Mucosa of descending colon (tissue), 3 donors: ENCODE measurements at regions not wholly inside any gene's neighbourhood (a gene's known extent, or its start where the extent isn't known, plus 50 kb on each side); places are given as distances from the start of the nearest gene placed in this dataset.

Experiments used
- ATAC-seq: fragments of 200-7000 bp; cut with Tn5 transposase; one replicate; pipeline ENCODE4 v1.9.1; 2020; ENCODE audit warnings: mild to moderate bottlenecking, moderate library complexity
- DNase-seq, 3 donors: peaks; one replicate each; pipeline ENCODE4 v3.0.0-alpha.2; 2020
- H3K36me3 ChIP-seq: fragments of 200-600 bp; one replicate; pipeline ENCODE4 v1.8.0; 2021; ENCODE audit warnings: low read depth, mild to moderate bottlenecking
- H3K4me1 ChIP-seq: fragments of 200-600 bp; one replicate; pipeline ENCODE4 v1.8.0; 2021; ENCODE audit warnings: low read depth, mild to moderate bottlenecking
- H3K4me3 ChIP-seq: fragments of 200-600 bp; one replicate; pipeline ENCODE4 v1.8.0; 2021; ENCODE audit warnings: mild to moderate bottlenecking
- H3K9me3 ChIP-seq: fragments of 200-600 bp; one replicate; pipeline ENCODE4 v1.8.0; 2021; ENCODE audit warnings: mild to moderate bottlenecking
- intact Hi-C, 2 donors: fragments of 100-400 bp; cut with DNase I in 1 of 2; cut with micrococcal nuclease in 1 of 2; formaldehyde crosslinking; loops; one replicate each; pipeline versions ENCODE4 v1.11.0 to v1.11.1; 2022; cut with DNase I, micrococcal nuclease
- TF ChIP-seq, protein P1 (sequence below): fragments of 200-600 bp; IDR thresholded peaks from one replicate; pipeline ENCODE4 v1.8.0; 2022; ENCODE audit warnings: antibody characterized with exemption, mild to moderate bottlenecking
- donor health status: DM: no; HTN: no; CAD: no; lungs with moderate emphysema.
- donor health status: DM: no; HTN: no; CAD: no.
- donor health status: DM: no; HTN: yes; CAD: no.

DNA sequence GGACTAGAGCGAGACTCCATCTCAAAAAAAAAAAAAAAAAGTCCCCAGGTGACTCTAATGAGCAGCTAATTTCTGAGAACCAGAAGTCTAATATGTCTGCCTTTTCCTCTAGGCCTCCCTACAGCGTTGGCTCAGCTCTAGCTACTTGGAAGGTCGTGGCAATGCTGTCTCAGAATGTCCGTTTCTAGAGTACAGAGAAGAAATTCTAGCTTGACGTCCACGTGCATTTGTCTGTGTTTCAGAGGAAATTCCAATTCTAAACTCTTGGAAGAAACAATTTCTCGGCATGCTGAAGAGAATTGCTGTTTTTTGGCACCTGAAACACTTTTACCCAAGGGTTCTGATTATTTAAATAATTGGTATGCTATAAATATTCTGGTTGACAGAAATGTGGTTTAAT, 78.8 kb downstream of the SOX2 start:
- Histone ChIP-seq H3K9me3 (no peaks in the 10 kb centered on the region), H3K4me3 (no peak overlapping the region), H3K36me3 (no peaks in the 10 kb centered on the region), H3K4me1 (no peaks in the 10 kb centered on the region)
- TF ChIP-seq, protein P1, sequence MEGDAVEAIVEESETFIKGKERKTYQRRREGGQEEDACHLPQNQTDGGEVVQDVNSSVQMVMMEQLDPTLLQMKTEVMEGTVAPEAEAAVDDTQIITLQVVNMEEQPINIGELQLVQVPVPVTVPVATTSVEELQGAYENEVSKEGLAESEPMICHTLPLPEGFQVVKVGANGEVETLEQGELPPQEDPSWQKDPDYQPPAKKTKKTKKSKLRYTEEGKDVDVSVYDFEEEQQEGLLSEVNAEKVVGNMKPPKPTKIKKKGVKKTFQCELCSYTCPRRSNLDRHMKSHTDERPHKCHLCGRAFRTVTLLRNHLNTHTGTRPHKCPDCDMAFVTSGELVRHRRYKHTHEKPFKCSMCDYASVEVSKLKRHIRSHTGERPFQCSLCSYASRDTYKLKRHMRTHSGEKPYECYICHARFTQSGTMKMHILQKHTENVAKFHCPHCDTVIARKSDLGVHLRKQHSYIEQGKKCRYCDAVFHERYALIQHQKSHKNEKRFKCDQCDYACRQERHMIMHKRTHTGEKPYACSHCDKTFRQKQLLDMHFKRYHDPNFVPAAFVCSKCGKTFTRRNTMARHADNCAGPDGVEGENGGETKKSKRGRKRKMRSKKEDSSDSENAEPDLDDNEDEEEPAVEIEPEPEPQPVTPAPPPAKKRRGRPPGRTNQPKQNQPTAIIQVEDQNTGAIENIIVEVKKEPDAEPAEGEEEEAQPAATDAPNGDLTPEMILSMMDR: no peak
- intact Hi-C loops: no loop called here
- DNase-seq (no peak), ATAC-seq (no peak)

DNA sequence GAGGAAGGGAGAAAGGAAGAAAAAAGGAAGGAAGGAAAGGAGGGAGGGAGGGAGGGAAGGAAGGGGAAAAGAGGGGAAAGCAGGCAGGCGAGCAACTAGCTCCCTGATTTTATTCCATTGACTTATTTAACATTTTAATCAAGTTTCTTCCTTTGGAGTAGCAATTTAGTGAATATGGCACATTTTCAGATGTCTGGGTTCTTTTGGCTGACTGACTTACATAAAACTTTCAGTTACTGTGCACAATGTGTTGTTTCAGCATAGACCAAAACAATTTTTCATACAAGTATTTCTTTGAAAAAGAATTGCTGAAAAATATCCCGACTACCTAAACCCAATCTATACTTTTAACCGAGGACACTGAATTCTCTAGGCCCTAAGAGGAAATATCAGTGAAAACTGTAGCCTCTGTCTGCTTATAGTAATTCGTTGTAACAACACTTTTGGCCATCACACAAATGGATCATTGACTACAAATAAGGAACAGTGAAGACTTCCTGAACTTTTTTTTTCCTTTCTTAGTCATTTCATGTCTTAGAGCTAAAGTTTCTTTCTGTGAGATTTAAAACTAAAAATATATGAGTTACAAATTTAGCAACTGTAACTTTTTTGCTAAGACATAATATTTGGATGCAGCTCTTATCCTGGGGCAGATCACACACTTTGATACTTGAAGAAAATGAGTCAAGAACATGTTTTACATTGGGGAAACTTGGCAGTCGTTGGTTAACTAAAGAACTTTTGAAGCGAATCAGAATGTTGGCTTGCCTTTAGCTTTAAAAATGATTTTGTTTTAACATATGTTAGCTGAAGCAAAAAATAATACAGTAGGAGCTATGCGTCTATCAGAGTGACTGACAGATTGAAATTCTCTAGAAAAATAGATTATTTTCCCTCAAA, 79.6 kb downstream of the SOX2 start:
- TF ChIP-seq, protein P1: no peak
- DNase-seq: no peak
- intact Hi-C loops: no loop called here
- Histone ChIP-seq H3K4me3 (no peak overlapping the region), H3K4me1 (no peaks in the 10 kb centered on the region), H3K36me3 (no peaks in the 10 kb centered on the region), H3K9me3 (no peaks in the 10 kb centered on the region)
- ATAC-seq: no peak

DNA sequence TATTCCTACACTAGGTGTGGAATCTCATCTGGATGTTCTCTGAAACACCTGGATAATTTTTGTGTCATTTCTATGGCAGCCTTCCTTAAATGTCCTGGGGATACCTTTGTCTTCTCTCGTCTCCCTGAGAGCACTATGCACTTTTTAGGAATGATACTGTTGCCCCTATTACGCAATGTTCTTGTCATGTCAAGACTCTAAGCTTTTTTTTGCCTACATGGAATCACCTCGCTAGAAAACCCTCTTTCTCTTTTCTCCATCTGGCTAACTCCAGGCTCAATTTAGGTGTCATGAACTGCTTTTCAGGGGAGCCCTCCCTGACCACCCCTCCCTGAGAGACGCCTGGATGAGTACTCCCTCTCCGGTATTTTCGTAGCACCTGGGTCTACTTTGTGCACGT, 81.3 kb downstream of the SOX2 start:
- intact Hi-C loops: no loop called here
- Histone ChIP-seq H3K4me1 (no peaks in the 10 kb centered on the region), H3K9me3 (no peaks in the 10 kb centered on the region), H3K36me3 (no peaks in the 10 kb centered on the region), H3K4me3 (no peak overlapping the region)
- DNase-seq (no peak), ATAC-seq (no peak)
- TF ChIP-seq, protein P1: no peak

DNA sequence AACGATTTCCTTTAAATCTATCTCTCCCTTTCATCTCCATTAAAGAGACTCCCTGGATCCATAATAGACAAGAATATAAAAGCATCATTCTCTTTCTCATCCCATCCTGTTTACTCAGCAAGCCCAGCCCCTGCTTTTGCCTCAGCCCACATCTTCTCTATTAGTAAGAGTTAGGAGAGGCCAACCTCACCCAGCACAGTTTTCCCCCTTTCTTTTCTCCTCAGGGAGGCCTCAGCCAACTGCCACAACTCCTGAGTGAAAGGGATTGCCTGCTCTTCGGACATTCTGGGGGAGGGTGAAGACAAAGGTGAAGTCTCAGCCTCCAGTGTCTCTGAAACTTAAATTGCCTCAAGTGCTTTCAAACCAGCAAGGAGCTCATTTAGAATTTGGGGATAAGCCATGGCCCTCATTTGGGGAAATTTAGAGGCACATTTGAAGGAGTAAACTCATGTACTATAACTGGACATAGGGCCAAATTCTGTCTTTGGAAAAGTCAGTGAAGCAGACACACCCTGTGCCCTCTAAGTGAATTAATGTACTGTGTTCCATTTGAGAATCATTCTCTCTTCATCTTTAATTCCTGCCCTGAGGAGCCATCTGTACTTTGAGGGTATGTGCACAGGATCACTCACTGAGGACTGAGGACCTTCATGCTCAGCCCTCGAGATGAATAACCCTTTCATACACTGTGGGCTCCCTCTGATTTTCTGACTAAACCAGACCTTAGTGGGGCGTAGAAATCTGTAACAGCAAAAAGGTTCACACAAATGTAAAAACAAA, 82.5 kb downstream of the SOX2 start:
- H3K36me3 ChIP-seq: no peaks in the 10 kb centered on the region
- TF ChIP-seq, protein P1: no peak
- DNase-seq: no peak
- no peaks in the 10 kb centered on the region for H3K4me1 ChIP-seq
- no peak overlapping the region for H3K4me3 ChIP-seq
- H3K9me3 ChIP-seq: no peaks in the 10 kb centered on the region
- ATAC-seq: no peak
- intact Hi-C loops: no loop called here

DNA sequence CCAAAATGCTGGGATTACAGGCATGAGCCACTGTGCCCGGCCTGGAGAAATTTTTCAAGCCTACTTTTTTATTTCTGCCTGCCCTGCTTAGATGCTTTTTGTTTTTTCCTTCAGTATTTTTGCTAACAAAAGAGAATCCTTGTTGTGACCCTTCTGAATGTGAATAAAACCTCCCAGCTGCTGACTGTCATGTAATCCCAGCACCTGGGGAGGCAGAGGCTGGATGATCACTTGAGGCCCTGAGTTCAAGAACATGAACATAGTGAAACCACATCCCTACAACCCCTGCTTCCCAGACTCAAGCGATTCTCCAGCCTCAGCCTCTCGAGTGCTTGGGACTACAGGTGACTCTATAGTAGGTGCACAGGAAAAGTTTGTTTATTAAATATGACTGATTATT, 84.9 kb downstream of the SOX2 start:
- Histone ChIP-seq H3K4me1 (no peaks in the 10 kb centered on the region), H3K36me3 (no peaks in the 10 kb centered on the region), H3K9me3 (no peaks in the 10 kb centered on the region), H3K4me3 (no peak overlapping the region)
- TF ChIP-seq, protein P1: no peak
- intact Hi-C loops: no loop called here
- ATAC-seq: no peak
- no peak for DNase-seq
